C4-2B (cell line): ENCODE measurements at regions not wholly inside any gene's neighbourhood (a gene's known extent, or its start where the extent isn't known, plus 50 kb on each side); places are given as distances from the start of the nearest gene placed in this dataset.

Experiments used
- H3K27ac ChIP-seq: fragments of 450-650 bp; 2 replicates; pipeline ENCODE4 v1.5.1; 2017
- CTCF ChIP-seq: fragments of 450-650 bp; conservative IDR thresholded peaks from 2 replicates; pipeline ENCODE4 v1.5.1; 2017; ENCODE audit warnings: mild to moderate bottlenecking
- ZFX ChIP-seq: fragments of 450-650 bp; IDR thresholded peaks from 2 replicates; pipeline ENCODE4 v1.6.1; 2017

DNA sequence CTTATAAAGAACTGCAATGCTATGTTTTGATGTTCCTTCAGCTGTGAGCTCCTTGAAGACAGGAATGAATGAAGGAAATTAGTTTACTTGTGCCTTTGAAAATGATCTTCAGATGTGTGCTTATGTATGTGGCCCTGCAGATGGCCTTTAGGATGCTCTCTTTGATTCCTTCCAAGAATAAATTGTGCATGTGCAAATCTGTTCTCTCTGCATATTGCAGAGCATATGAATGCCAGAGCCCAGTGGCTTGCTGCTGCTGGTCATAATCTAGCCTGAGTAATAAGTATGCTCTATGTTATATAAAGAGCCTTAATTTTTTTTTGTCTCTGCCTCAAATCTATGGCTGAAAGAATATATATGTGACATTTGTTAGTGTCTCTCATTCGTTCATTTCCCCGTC is 341.9 kb upstream of the NOVA1 start:
- TF ChIP-seq ZFX (no peak), CTCF (no peak)
- H3K27ac ChIP-seq, result no peak overlapping the region

DNA sequence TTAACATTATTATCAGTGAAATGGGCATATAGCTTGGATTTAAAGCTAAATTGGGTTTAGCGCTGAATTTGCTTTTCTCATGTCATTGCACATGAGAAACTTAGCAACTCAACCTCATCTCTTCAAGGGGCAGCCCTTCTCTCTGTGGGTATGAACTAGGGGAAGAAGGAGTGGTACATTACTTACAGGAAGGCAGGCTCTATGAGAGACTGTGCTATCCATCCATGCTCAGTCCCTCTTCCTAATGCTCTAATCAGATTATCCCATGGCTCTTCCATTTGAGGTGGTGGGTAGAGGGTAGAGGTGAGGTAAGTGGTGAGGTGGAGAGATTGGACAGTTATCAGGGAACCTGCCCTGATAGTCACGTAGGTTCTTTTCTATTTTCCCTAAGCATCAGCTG is 343.7 kb upstream of the NOVA1 start:
- no peak overlapping the region for H3K27ac ChIP-seq
- TF ChIP-seq ZFX, result no peak
- no peak for TF ChIP-seq CTCF

GRCh38 chr14:26947265-26947664 is 349.4 kb upstream of the NOVA1 start:
- TF ChIP-seq ZFX (no peak), CTCF (no peak)
- no peak overlapping the region for H3K27ac ChIP-seq

DNA sequence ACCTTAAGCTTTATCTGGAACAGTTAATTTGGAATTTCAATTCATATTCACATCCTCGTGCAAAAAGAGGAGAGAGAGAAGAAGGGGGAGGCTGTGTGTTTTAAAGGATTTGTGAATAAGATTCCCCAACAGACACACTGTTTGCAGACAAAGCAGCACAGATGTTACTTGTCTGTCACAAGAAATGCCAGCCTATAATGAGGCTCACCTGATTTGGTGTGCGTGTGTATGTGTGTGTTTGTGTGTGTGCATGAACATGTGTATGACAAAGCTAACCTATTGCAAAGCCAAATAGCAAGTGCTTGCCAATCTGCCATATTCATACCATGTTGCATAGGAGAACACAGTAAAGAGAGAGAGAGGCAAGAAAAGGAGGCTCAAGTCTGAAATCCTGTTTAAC is 361.6 kb upstream of the NOVA1 start:
- TF ChIP-seq ZFX (no peak), CTCF (no peak)
- H3K27ac ChIP-seq, result no peak overlapping the region

DNA sequence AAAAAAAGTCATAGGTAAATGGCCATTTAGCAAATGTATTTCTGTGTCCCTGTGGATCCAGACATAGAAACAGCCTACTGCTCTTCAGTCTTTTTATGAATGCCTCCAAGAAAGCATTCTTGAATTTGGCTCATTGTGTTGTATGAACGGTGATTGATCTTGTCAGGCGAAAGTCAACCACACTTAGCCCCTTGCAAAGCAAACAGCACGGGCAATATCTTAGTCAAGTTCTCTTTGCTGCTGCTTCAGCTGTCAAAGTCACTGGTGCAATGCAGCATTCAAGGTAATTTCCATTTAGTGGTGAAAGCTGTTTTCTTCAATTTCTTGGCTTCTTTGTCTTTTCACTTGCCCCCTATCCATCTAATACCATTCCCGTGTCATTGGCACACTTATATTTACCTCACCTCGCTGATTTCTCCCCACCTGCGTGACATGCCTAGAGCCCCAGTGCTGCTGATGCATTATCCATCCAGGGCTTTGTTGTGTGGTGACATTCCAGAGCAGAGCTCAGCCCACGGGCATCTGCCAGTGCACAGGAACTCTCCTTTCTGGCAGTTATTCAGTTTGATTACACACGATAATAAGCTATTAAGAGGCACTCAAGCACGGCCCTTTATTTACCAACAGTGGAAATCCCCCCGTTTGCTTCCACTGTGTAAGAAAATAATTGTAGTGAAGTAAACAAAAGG is 362.3 kb upstream of the NOVA1 start:
- TF ChIP-seq CTCF, result no peak
- no peak for TF ChIP-seq ZFX
- H3K27ac ChIP-seq, result no peak overlapping the region

DNA sequence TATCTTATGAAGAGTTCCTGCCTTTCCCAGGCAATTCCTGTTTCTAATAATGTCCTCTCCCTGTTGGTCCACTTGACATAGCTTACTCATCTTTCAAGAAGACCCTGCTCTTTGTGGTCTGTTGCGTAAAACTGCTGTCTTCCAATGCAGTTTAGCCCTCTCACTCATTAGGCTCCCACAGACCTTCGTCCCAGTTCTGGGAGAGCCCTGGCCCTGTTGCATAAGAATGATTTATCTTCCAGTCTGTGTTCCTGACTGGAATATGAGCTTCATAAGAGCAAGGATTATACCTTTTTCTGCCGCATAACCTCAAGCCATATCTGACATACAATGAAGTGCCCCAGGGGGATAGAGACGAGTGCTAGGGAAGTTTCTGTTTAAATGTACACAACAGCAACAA is 365.9 kb upstream of the NOVA1 start:
- TF ChIP-seq ZFX (no peak), CTCF (no peak)
- no peak overlapping the region for H3K27ac ChIP-seq

GRCh38 chr14:26965490-26965889 is 367.7 kb upstream of the NOVA1 start:
- TF ChIP-seq CTCF (no peak), ZFX (no peak)
- H3K27ac ChIP-seq, result no peak overlapping the region
